AG10803 (cell line): ENCODE measurements at regions not wholly inside any gene's neighbourhood (a gene's known extent, or its start where the extent isn't known, plus 50 kb on each side); places are given as distances from the start of the nearest gene placed in this dataset.

Experiments
- DNase-seq: peaks from one replicate; pipeline ENCODE4 v3.0.0; 2010; ENCODE audit warnings: low read depth
- H3K4me3 ChIP-seq: 2 replicates; pipeline ENCODE4 v1.5.1; 2011; ENCODE audit warnings: mild to moderate bottlenecking, low read length, control low read depth
- CTCF ChIP-seq: conservative IDR thresholded peaks from 2 replicates; pipeline ENCODE4 v1.5.1; 2011; ENCODE audit warnings: mild to moderate bottlenecking, low read length, control low read depth, inconsistent platforms

GRCh38 chrX:137707348-137707747, 141.4 kb downstream of the ZIC3 start:
- no peak overlapping the region for H3K4me3 ChIP-seq

DNA sequence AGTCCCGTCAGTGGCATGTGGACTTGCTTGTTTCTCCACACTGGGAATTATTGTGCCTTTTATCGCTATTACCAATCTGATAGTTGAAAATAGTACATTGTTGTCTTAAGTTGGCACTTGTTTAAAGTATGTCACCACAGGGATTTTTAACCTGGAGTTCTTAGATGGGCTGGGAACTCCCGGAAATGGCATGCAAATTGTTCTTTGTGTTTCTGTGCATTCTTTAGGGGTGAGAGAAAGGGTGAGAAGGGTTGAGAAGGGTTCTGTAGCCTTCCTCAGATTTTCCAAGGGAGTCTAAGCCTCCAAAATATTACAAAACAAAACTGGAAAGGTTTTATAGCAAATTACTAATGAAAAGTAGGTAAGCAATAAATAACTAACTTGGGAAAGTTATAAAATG, 176.9 kb downstream of the ZIC3 start:
- no peak overlapping the region for H3K4me3 ChIP-seq
- DNase-seq = no peak
- no peak for TF ChIP-seq CTCF

More at GRCh38 chrX:137707348-137707747, 141.4 kb downstream of the ZIC3 start:
- TF ChIP-seq CTCF = no peak
- DNase-seq = no peak

GRCh38 chrX:137743414-137743813, 177.5 kb downstream of the ZIC3 start:
- DNase-seq = no peak
- H3K4me3 ChIP-seq = no peak overlapping the region
- TF ChIP-seq CTCF = no peak

- H3K4me3 ChIP-seq = no peak overlapping the region
- DNase-seq = no peak
- TF ChIP-seq CTCF = no peak
Observed at GRCh38 chrX:137746289-137746688, 180.4 kb downstream of the ZIC3 start.

DNA sequence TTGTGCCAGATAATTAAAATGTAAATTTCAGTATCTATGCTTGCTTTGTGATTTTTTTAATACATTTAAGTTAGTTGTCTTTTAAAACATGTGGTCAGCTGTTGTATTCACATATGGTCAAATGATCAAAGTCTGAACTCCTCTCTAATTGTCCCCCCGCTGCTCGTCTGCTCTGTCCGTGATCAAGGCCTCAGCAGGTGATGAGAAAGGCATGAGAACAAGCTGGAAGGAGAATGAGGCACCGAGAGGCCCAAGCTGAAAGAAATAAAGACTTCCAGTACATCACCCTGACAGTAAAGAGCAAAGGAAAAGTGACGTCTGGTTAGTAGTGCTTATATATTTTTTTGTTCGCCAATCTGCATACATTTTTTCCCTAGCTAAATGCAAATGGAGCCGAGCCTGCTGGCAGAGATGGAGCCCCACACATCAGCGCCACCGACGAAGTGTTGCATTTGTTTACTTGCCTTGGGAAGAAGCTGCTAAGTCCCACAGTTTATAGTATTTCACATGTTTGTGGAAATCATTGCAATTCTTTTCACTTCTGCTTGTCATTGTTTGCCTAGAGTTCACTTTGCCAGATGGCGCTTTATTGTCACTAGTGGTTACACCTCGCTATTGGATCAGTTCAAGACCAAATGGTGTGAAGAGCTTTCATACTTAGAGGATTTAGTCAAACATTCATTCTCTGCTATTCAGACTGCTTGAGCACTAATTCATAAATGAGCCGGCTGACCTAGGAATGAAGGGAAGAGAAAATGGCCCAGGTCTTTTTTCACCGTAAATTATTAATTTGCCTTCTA, 181.5 kb downstream of the ZIC3 start:
- DNase-seq = no peak
- H3K4me3 ChIP-seq = no peak overlapping the region
- no peak for TF ChIP-seq CTCF

DNA sequence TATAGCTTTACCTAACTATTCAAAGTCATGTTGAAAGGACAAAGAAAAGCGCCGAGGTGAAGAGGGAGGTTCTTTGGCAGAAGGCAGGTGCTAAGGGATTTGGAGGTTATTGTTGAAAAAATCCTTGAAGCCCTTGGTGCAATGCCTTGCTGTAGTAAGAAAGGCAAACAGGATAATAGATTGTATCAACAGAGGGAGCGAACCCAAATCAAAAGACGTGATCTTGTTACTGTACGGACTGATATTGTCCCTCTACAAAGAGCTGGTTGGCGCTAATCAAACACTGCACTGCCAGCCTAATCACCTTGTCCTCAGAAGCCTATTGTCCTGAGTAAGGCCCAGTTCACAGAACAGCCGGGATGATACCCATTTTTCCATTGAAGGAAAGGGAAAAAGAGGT, 182.9 kb downstream of the ZIC3 start:
- no peak for DNase-seq
- TF ChIP-seq CTCF = no peak
- H3K4me3 ChIP-seq = no peak overlapping the region

DNA sequence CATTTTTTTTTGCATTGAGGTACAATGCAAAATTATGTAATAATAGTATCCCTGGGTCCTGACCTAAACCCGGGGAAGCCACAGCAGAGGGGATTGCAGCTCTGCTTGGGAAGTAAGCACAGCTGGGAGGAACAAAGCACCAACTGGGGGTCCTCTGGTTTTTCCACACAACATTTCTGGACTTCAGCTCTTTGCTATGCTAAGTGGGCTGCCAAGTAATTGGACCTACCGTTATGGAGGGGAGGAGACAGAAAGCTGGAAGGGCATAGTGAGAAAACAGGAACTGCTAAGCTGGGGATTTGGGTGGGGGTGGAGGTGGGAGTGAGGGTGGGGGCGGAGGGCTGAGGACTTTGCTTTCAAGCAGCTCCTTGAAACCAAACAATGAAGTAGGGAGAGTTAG, 183.3 kb downstream of the ZIC3 start:
- H3K4me3 ChIP-seq = no peak overlapping the region
- TF ChIP-seq CTCF = no peak
- no peak for DNase-seq
